HFF-Myc (cell line): ENCODE measurements at regions not wholly inside any gene's neighbourhood (a gene's known extent, or its start where the extent isn't known, plus 50 kb on each side); places are given as distances from the start of the nearest gene placed in this dataset.

Source experiments
- DNase-seq: peaks from one replicate; pipeline ENCODE4 v3.0.0-alpha.2; 2011; ENCODE audit warnings: low read depth; ENCODE audit errors: extremely low read depth
- H3K4me3 ChIP-seq: replicated peaks from 2 replicates; pipeline ENCODE4 v1.5.1; 2011; ENCODE audit warnings: low read depth, mild to moderate bottlenecking, control low read depth, low read length
- TF ChIP-seq, protein P1 (sequence below): IDR thresholded peaks from 2 replicates; pipeline ENCODE4 v1.5.1; 2012; ENCODE audit warnings: mild to moderate bottlenecking, low read depth, low read length, control low read depth; ENCODE audit errors: missing control alignments

DNA sequence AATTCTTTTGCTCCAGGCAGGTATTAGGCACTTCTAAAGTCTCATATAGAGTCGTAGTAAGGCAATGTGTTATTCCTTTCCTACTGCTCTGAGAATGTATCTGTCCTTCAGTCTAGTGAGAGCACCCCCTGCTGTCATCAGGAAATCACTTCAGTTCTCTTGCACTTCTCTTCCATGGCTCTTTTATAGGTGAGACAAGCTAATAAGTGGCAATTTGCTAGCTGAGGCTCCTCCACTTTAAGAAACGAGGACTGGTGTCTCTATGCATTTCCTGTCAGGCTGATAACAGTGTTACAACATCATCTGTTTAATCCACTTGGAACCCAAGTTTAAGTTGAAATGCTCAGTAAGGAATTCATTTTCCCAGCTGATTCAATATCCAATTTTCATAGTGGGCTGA is 350.6 kb downstream of the TFEC start:
- TF ChIP-seq, protein P1, sequence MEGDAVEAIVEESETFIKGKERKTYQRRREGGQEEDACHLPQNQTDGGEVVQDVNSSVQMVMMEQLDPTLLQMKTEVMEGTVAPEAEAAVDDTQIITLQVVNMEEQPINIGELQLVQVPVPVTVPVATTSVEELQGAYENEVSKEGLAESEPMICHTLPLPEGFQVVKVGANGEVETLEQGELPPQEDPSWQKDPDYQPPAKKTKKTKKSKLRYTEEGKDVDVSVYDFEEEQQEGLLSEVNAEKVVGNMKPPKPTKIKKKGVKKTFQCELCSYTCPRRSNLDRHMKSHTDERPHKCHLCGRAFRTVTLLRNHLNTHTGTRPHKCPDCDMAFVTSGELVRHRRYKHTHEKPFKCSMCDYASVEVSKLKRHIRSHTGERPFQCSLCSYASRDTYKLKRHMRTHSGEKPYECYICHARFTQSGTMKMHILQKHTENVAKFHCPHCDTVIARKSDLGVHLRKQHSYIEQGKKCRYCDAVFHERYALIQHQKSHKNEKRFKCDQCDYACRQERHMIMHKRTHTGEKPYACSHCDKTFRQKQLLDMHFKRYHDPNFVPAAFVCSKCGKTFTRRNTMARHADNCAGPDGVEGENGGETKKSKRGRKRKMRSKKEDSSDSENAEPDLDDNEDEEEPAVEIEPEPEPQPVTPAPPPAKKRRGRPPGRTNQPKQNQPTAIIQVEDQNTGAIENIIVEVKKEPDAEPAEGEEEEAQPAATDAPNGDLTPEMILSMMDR = peak; percentile 41
- no peak overlapping the region for H3K4me3 ChIP-seq
- no peak for DNase-seq

DNA sequence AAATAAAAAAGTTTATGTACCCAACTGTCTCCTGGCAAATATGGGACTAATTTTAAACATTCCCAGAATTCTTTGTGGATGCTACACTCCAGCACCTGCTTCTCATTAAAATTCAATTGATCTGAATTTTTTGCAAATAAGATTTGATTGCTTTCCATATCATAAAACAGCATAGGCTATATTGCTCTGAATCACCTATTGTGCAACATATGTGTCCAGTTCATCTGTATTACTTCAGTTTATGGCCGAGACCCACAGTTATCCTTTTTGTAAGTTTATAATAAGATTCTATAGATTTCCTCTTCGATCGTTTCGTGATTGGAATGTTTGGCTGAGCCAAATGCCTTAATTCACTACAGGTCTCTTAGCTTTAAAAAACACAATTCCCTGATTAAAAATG is 351.1 kb downstream of the TFEC start:
- no peak overlapping the region for H3K4me3 ChIP-seq
- TF ChIP-seq, protein P1 = no peak
- DNase-seq = no peak

DNA sequence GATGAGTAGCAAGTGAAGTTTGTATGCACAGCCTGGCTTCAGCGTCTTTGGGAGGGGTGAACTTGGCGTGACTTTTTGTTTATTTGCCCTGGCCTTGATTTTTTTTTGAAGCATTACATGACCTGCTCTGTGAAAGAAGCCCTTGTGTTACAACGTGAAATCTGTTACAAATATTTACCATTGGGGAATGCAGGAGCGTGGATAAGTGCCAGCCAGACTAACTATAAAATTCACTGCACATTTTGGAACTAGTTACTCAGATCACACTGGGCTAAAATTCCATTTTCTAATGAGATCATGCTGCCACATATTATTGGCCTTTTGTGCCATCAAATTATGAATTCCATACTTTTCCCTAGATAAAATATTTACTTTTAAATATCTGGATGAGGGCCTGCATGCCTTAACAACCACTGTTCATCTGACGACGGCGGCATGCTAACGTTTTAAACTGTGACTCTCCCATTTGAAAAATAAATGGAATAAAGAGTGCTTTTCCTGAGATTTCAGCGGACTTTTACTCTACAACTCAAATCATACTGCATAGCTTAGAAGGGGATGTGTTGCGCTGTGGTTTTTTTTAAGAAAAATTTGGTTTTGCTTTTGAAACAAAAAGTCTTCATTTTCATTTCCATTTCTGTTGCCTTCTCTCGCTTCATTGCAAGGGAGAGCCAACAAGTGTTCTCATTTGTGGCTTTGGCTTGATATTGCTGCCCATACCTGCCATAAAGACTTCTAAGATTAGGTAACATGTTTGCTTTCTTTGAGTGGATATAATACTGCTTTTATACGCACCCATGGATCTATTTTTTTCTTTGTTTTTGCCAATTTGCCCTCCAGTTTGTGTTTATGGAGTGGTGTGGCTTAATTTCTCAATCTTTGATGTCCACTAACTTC is 352.2 kb downstream of the TFEC start:
- H3K4me3 ChIP-seq = no peak overlapping the region
- TF ChIP-seq, protein P1 = no peak
- peak; percentile 80 for DNase-seq

DNA sequence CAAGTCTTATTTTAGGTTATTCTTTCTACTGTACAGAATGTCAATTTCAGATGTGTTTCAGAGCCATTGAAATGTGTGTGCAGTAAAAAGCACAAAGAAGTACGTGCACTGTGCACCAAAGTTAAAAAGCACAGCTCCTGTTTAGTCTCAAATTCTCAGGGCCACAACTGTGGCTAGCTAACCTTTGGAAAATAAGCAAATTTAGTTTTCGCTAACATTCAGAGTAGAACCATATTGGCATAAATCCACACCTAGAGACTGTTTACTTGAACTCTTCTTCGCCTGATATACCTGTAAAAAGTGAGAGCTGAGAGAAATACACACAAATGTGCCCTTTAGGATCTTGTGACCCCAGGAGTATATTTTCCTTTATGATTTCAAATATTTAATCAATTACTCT is 353.9 kb downstream of the TFEC start:
- DNase-seq = no peak
- TF ChIP-seq, protein P1 = no peak
- H3K4me3 ChIP-seq = no peak overlapping the region

DNA sequence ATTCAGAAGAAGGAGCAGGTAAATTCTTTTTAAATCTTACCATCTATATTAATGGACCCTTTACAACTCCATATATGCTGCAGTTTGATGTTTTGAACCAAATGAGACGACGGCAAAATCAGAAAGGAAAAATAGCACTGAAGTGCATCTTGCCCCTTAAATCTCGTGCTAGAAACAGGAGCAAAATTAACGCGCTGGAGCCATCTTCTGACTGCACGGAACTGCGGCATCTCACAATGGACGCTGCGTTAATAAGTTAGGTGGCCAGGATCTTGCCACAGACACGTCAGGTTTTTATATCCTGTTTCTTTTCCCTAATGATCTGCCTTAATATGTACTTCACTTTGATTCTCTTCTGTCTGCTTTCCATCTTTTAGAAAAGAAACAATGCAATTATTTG is 354.5 kb downstream of the TFEC start:
- DNase-seq = no peak
- TF ChIP-seq, protein P1 = peak; percentile 14

DNA sequence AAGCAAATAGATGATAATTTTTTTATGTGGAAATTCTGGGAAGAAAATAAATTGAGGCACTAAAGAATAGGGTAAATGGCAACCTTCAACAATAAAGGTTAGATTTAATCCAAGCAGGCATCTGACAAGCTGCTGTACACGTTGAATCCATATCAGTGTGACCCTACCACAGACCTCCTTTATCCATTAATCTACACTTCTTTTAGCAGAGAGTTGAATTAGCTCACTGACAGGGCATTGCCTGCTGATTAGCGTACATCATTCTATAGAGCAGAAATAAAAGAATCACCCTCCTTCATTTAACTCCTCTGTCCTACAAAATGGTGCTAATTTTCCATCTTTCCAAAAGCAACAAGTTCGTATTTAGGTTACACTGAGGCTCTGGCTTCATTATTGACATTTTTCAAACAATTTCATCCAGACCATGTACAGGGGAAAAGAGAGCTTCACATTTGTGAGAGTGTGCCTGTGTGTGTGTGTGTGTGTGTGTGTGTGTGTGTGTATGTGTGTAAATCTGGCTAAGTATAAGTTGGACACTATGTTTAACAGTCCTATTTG is 356.0 kb downstream of the TFEC start:
- TF ChIP-seq, protein P1 = no peak
- DNase-seq = no peak
- no peak overlapping the region for H3K4me3 ChIP-seq

More for the DNA sequence above, 354.5 kb downstream of the TFEC start:
- no peak overlapping the region for H3K4me3 ChIP-seq
